IMR-90 (cell line): ENCODE measurements at regions not wholly inside any gene's neighbourhood (a gene's known extent, or its start where the extent isn't known, plus 50 kb on each side); places are given as distances from the start of the nearest gene placed in this dataset.
"Not testable (repeated sequence)": the region's sequence is repeated elsewhere in the genome, so short reads cannot be mapped to it uniquely, and the experiment has no call there.

Experiments used
- ATAC-seq: fragments of 200-7000 bp; cut with Tn5 transposase; 2 replicates; pipeline ENCODE4 v1.9.1; 2020; ENCODE audit warnings: low read depth, mild to moderate bottlenecking, moderate library complexity
- BruUV-seq: library from RNA; stranded (reverse); fragments of 400-500 nt; replicated peaks from 2 replicates; lab custom pipeline; 2021; lab: Mats Ljungman, UMichigan
- CTCF ChIA-PET: fragments of 300-600 bp; formaldehyde crosslinking; extraction: SDS; loops from one replicate; lab custom pipeline; 2021; ENCODE audit warnings: antibody characterized with exemption; lab: Yijun Ruan, JAX
- POLR2A ChIA-PET: fragments of 300-600 bp; sonication (Branson Sonifier 250); formaldehyde crosslinking; loops from one replicate; lab custom pipeline; 2022; ENCODE audit warnings: antibody characterized with exemption; ENCODE audit not compliant: unreplicated experiment; lab: Charles Lee
- DNase-seq: peaks from one replicate; pipeline ENCODE4 v3.0.0; 2013
- H2AFZ ChIP-seq: replicated peaks from 2 replicates; pipeline ENCODE3; 2013; ENCODE audit warnings: low read length, mild to moderate bottlenecking; ENCODE audit not compliant: poor library complexity
- H2AK5ac ChIP-seq: 2 replicates; pipeline ENCODE4 v1.6.1; 2013; ENCODE audit warnings: low read depth, low read length, inconsistent platforms
- H2AK9ac ChIP-seq: replicated peaks from 2 replicates; pipeline ENCODE3; 2013; ENCODE audit warnings: mild to moderate bottlenecking, low read depth, low read length, moderate library complexity; ENCODE audit not compliant: poor library complexity
- H2BK120ac ChIP-seq: 2 replicates; pipeline ENCODE4 v1.6.1; 2013; ENCODE audit warnings: low read depth, low read length, inconsistent platforms
- H2BK15ac ChIP-seq: 3 replicates; pipeline ENCODE4 v1.6.1; 2013; ENCODE audit warnings: low read depth, low read length, inconsistent platforms
- H2BK20ac ChIP-seq: 2 replicates; pipeline ENCODE4 v1.6.1; 2013; ENCODE audit warnings: low read depth, mild to moderate bottlenecking, inconsistent platforms, low read length, moderate library complexity
- H2BK5ac ChIP-seq: 2 replicates; pipeline ENCODE4 v1.6.1; 2013; ENCODE audit warnings: mild to moderate bottlenecking, low read depth, low read length, inconsistent platforms; ENCODE audit not compliant: poor library complexity, severe bottlenecking
- H3K14ac ChIP-seq: replicated peaks from 2 replicates; pipeline ENCODE4 v1.6.1; 2013; ENCODE audit warnings: low read depth, low read length, inconsistent platforms
- H3K18ac ChIP-seq: 2 replicates; pipeline ENCODE4 v1.6.1; 2013; ENCODE audit warnings: low read depth, low read length, control low read depth
- H3K23ac ChIP-seq: 2 replicates; pipeline ENCODE4 v1.6.1; 2013; ENCODE audit warnings: low read depth, low read length, inconsistent platforms
- H3K27ac ChIP-seq: 2 replicates; pipeline ENCODE4 v1.5.1; 2013; ENCODE audit warnings: mild to moderate bottlenecking, control low read depth, low read length; ENCODE audit not compliant: insufficient read depth
- H3K27me3 ChIP-seq: 2 replicates; pipeline ENCODE4 v1.6.1; 2013; ENCODE audit warnings: low read length; ENCODE audit not compliant: control insufficient read depth, insufficient read depth
- H3K36me3 ChIP-seq: 2 replicates; pipeline ENCODE4 v1.6.1; 2013; ENCODE audit warnings: low read length, mixed read lengths; ENCODE audit not compliant: control insufficient read depth, insufficient read depth
- H3K4ac ChIP-seq: 2 replicates; pipeline ENCODE4 v1.6.1; 2013; ENCODE audit warnings: low read depth, low read length, inconsistent platforms
- H3K4me1 ChIP-seq: 2 replicates; pipeline ENCODE4 v1.6.1; 2013; ENCODE audit warnings: low read length, mixed read lengths; ENCODE audit not compliant: control insufficient read depth, insufficient read depth
- H3K4me2 ChIP-seq: 2 replicates; pipeline ENCODE4 v1.6.1; 2013; ENCODE audit warnings: low read depth, mild to moderate bottlenecking, control low read depth, low read length, moderate library complexity
- H3K4me3 ChIP-seq: 2 replicates; pipeline ENCODE4 v1.5.1; 2013; ENCODE audit warnings: low read depth, mild to moderate bottlenecking, control low read depth, low read length, moderate library complexity; ENCODE audit not compliant: insufficient read depth
- H3K56ac ChIP-seq: 2 replicates; pipeline ENCODE4 v1.6.1; 2013; ENCODE audit warnings: low read length, inconsistent platforms; ENCODE audit not compliant: insufficient read depth; ENCODE audit errors: extremely low read depth
- H3K79me1 ChIP-seq, 2 experiments: 2 replicates each; pipeline ENCODE4 v1.6.1; 2013; ENCODE audit warnings: low read length in 2 of 2, inconsistent platforms in 1 of 2, low read depth in 1 of 2
- H3K9ac ChIP-seq: 2 replicates; pipeline ENCODE4 v1.6.1; 2013; ENCODE audit warnings: low read depth, low read length, control low read depth
- H3K9me1 ChIP-seq: 2 replicates; pipeline ENCODE4 v1.6.1; 2013; ENCODE audit warnings: low read length, inconsistent platforms; ENCODE audit not compliant: insufficient read depth
- H3K9me3 ChIP-seq: 2 replicates; pipeline ENCODE4 v1.6.1; 2013; ENCODE audit warnings: low read length; ENCODE audit not compliant: control insufficient read depth, insufficient read depth
- H4K20me1 ChIP-seq: 2 replicates; pipeline ENCODE4 v1.6.1; 2013; ENCODE audit warnings: low read length, inconsistent platforms; ENCODE audit not compliant: insufficient read depth
- H4K5ac ChIP-seq: 2 replicates; pipeline ENCODE4 v1.6.1; 2013; ENCODE audit warnings: mild to moderate bottlenecking, low read depth, low read length, control low read depth
- H4K8ac ChIP-seq, 2 experiments: 2 replicates each; pipeline ENCODE4 v1.6.1; 2013; ENCODE audit warnings: low read depth in 2 of 2, low read length in 2 of 2, control low read depth in 1 of 2, inconsistent platforms in 1 of 2
- H4K91ac ChIP-seq: 2 replicates; pipeline ENCODE4 v1.6.1; 2013; ENCODE audit warnings: low read depth, low read length, inconsistent platforms; ENCODE audit not compliant: insufficient read depth
- MAFK ChIP-seq: IDR thresholded peaks from 2 replicates; pipeline ENCODE4 v1.6.1; 2012; ENCODE audit warnings: low read depth, low read length, improper control_type of control experiment
- MXI1 ChIP-seq: IDR thresholded peaks from 2 replicates; pipeline ENCODE4 v1.6.1; 2012; ENCODE audit warnings: low read depth, mild to moderate bottlenecking, low read length, moderate library complexity, borderline replicate concordance
- WGBS, 2 experiments: methylation state at CpG; one replicate each; pipeline versions ENCODE4 v1.1.5 to v1.1.7; 2013; ENCODE audit warnings: missing lambda C conversion rate in 2 of 2; ENCODE audit not compliant: insufficient read length in 1 of 2; ENCODE audit errors: extremely low coverage in 2 of 2; 5-methylcytosine and 5-hydroxymethylcytosine counted together
- dilution Hi-C: fragments of 300-500 bp; cut with HindIII; formaldehyde crosslinking; loops from one replicate; pipeline ENCODE4 v1.14.3; 2018; ENCODE audit warnings: low sequenced_read_pairs; ENCODE audit not compliant: unreplicated experiment
- in situ Hi-C: fragments of 300-500 bp; cut with MboI; formaldehyde crosslinking; loops from 3 replicates; pipeline ENCODE4 v1.14.3; 2019; ENCODE audit warnings: low sequenced_read_pairs, inconsistent platforms, mixed read lengths
- intact Hi-C: fragments of 100-400 bp; cut with micrococcal nuclease; formaldehyde crosslinking; loops from 2 replicates; pipeline ENCODE4 v1.10.0; 2022

DNA sequence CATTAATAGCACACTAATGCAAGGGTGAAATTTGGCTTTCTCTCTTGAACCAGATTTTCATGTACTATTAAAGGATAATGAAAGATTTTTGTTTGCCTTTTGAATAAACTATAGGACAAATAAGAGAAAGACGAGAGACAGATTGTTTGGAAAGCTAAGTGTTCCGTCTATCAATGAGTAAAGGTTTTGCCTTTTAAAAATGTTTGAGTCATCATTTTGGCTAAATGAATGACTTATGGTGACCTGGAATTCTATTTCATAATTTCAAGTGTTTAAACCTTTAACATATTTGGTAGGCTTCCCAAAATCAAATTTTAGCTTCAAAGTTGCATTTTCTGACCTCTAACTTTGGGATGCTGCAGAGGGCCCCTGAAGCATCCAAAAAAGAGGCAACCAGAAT is 145.2 kb downstream of the SLC25A46 start:
- Histone ChIP-seq H3K9me3 (no peaks in the 10 kb centered on the region), H3K18ac (no peak overlapping the region; the same call in 1 of the 2 replicates), H4K91ac (no peak overlapping the region), H2BK15ac (no peak overlapping the region), H4K8ac (no peak overlapping the region), H3K4me1 (no peaks in the 10 kb centered on the region), H3K36me3 (no peaks in the 10 kb centered on the region), H2AK9ac (no peak overlapping the region), H2BK20ac (no peak overlapping the region), H3K4me2 (no peak overlapping the region), H3K56ac (no peak overlapping the region), H2AFZ (no peak overlapping the region), H3K4me3 (no peak overlapping the region), H2BK120ac (no peak overlapping the region), H3K9me1 (no peaks in the 10 kb centered on the region), H3K27me3 (no peaks in the 10 kb centered on the region), H4K5ac (no peak overlapping the region), H4K20me1 (no peaks in the 10 kb centered on the region), H3K9ac (no peak overlapping the region), H3K4ac (no peak overlapping the region), H3K14ac (no peak overlapping the region), H2AK5ac (no peak overlapping the region), H3K79me1 (no peaks in the 10 kb centered on the region), H3K23ac (no peak overlapping the region), H2BK5ac (no peak overlapping the region), H3K27ac (no peak overlapping the region)
- ATAC-seq (peak; percentile 54), DNase-seq (peak; percentile 48)
- CTCF ChIA-PET = interaction anchor here (0.7 kb wide), 1 partner anchor 191 kb away, joined by 3 read pairs; no protein-coding TSS in a partner anchor
- no CpG with 5 or more reads among the region's 2 CpGs for WGBS, 2 experiments
- POLR2A ChIA-PET = no interaction called here
- dilution Hi-C loops = no loop called here
- BruUV-seq = no TSS peak
- intact Hi-C loops = no loop called here
- TF ChIP-seq MAFK (peak; percentile 79), MXI1 (no peak)
- in situ Hi-C loops = no loop called here

GRCh38 chr5:110887170-110887569 is 148.4 kb downstream of the SLC25A46 start:
- H3K36me3 ChIP-seq, H2AK5ac ChIP-seq, H2BK20ac ChIP-seq, H3K9ac ChIP-seq, H3K9me3 ChIP-seq, BruUV-seq, H3K79me1 ChIP-seq, H4K91ac ChIP-seq, H4K5ac ChIP-seq, ATAC-seq, H3K27me3 ChIP-seq, H3K18ac ChIP-seq, CTCF ChIA-PET, H4K20me1 ChIP-seq, H2AK9ac ChIP-seq, H3K27ac ChIP-seq, POLR2A ChIA-PET, H3K56ac ChIP-seq, intact Hi-C loops, H3K23ac ChIP-seq, H3K4me2 ChIP-seq, H2AFZ ChIP-seq, H3K4me1 ChIP-seq, in situ Hi-C loops, H3K4me3 ChIP-seq, H3K4ac ChIP-seq, H3K14ac ChIP-seq, H4K8ac ChIP-seq, H2BK120ac ChIP-seq, H3K9me1 ChIP-seq, H2BK5ac ChIP-seq, dilution Hi-C loops, DNase-seq, H2BK15ac ChIP-seq: not testable (repeated sequence)
- no CpG with 5 or more reads among the region's 3 CpGs for WGBS, 2 experiments
